ENCODE measurements at regions not wholly inside any gene's neighbourhood (a gene's known extent, or its start where the extent isn't known, plus 50 kb on each side); places are given as distances from the start of the nearest gene placed in this dataset.
"Not testable (repeated sequence)": the region's sequence is repeated elsewhere in the genome, so short reads cannot be mapped to it uniquely, and the experiment has no call there.

DNA sequence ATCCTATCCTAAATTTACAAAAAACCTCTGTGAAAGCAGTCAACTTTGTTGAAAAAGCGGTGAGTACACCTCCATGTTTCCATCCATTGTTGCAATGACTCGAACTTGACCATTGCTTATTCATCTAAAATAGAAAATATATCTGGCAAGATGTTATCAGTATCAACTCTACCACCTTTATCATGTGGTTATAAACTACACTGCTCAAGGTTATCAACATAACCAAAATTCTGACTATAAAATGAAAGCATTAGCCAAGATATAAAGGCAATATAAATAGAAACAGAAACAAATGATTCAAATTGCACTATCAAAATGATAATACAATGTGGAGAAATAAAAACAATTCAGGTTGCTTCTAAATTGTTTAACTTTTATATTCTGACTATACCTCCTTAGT is 150.0 kb downstream of the AVL9 start:
- DNase-seq = not testable (repeated sequence)

DNA sequence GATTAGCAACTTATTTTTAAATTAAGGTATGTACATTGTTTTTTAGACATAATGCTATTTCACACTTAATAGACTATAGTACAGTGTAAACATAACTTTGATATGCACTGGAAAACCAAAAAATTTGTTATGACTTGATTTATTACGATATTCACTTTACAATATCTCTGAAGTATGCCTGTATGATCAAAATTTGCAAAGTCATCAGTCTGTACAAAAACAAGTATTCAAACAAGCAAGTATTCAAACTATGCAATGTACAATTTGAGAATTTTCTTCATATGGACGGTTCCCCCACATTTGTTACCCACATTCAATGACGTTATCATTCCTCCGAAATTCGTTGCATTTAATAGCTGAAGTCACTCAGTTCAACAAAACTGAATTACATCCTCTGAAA is 147.9 kb downstream of the AVL9 start:
- DNase-seq = no peak

GRCh38 chr7:32639122-32639521 is 143.8 kb downstream of the AVL9 start:
- no peak for DNase-seq

- not testable (repeated sequence) for DNase-seq
These were observed 143.3 kb downstream of the AVL9 start for GRCh38 chr7:32638479-32639121.
